ENCODE measurements at regions not wholly inside any gene's neighbourhood (a gene's known extent, or its start where the extent isn't known, plus 50 kb on each side); places are given as distances from the start of the nearest gene placed in this dataset.

GRCh38 chr1:31127266-31127665 lies 61.7 kb upstream of the PUM1 start:
- peak; percentile 37 for DNase-seq

- no peak for DNase-seq
Observed at GRCh38 chr1:31122741-31123140, 57.2 kb upstream of the PUM1 start.

GRCh38 chr1:31122101-31122735 lies 56.7 kb upstream of the PUM1 start:
- DNase-seq, result no peak

GRCh38 chr1:31120783-31121180 lies 55.3 kb upstream of the PUM1 start:
- DNase-seq, result no peak

GRCh38 chr1:31116022-31116421 lies 50.5 kb upstream of the PUM1 start:
- no peak for DNase-seq

All from NCI-H226 (cell line).